Ovary (tissue), 3 donors: ENCODE measurements at regions not wholly inside any gene's neighbourhood (a gene's known extent, or its start where the extent isn't known, plus 50 kb on each side); places are given as distances from the start of the nearest gene placed in this dataset.

Experiments used
- EP300 ChIP-seq: sonication (generic); formaldehyde crosslinking; IDR thresholded peaks from one replicate; pipeline ENCODE4 v1.6.1; 2017; ENCODE audit warnings: antibody characterized with exemption
- POLR2A ChIP-seq: fragments of 450-650 bp; IDR thresholded peaks from one replicate; pipeline ENCODE4 v1.6.1; 2017; ENCODE audit warnings: antibody characterized with exemption, mild to moderate bottlenecking, moderate library complexity
- TF ChIP-seq, protein P1 (sequence below), 3 donors: fragments of 450-650 bp in 2 of 3; fragments of 200-600 bp in 1 of 3; IDR thresholded peaks; one replicate each; pipeline versions ENCODE4 v1.5.1 to v1.8.0; 2016 to 2022; ENCODE audit warnings: antibody characterized with exemption in 3 of 3, mild to moderate bottlenecking in 1 of 3
- donor health status: DM: no; HTN: no; CAD: no.

DNA sequence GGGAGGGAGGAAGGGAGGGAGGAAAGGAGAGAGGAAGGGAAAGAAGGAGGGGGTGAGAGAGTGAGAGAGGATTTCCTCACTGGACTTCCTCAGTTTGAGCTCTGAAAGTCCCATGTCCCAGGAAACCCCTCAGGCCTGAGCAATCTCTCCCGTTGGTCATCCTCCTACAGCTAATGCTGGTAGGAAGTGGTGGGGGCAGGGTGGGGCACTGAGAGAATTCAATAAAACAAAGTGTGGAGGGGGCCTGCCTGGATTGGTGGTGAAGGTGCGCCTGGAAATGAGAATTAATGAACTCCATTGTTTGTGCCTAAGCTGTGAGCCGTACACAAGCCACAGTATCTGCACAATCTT lies 195.0 kb downstream of the RGS3 start:
- TF ChIP-seq, protein P1, sequence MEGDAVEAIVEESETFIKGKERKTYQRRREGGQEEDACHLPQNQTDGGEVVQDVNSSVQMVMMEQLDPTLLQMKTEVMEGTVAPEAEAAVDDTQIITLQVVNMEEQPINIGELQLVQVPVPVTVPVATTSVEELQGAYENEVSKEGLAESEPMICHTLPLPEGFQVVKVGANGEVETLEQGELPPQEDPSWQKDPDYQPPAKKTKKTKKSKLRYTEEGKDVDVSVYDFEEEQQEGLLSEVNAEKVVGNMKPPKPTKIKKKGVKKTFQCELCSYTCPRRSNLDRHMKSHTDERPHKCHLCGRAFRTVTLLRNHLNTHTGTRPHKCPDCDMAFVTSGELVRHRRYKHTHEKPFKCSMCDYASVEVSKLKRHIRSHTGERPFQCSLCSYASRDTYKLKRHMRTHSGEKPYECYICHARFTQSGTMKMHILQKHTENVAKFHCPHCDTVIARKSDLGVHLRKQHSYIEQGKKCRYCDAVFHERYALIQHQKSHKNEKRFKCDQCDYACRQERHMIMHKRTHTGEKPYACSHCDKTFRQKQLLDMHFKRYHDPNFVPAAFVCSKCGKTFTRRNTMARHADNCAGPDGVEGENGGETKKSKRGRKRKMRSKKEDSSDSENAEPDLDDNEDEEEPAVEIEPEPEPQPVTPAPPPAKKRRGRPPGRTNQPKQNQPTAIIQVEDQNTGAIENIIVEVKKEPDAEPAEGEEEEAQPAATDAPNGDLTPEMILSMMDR (IDR thresholded peaks at IDR 0.05) = no peak
- TF ChIP-seq EP300 (no peak), POLR2A (no peak)
